PC-3 (cell line): ENCODE measurements at regions not wholly inside any gene's neighbourhood (a gene's known extent, or its start where the extent isn't known, plus 50 kb on each side); places are given as distances from the start of the nearest gene placed in this dataset.

Experiments used
- ATAC-seq: fragments of 200-7000 bp; cut with Tn5 transposase; 2 replicates; pipeline ENCODE4 v1.9.1; 2020; ENCODE audit warnings: mild to moderate bottlenecking, moderate library complexity
- BruUV-seq: library from RNA; stranded (reverse); fragments of 400-500 nt; replicated peaks from 2 replicates; lab custom pipeline; 2021; lab: Mats Ljungman, UMichigan
- CTCF ChIA-PET: fragments of 300-600 bp; sonication (Branson Sonifier 250); formaldehyde crosslinking; loops from one replicate; lab custom pipeline; 2022; ENCODE audit warnings: antibody characterized with exemption; lab: Charles Lee
- POLR2A ChIA-PET: fragments of 300-600 bp; sonication (Branson Sonifier 250); formaldehyde crosslinking; loops from one replicate; lab custom pipeline; 2022; ENCODE audit warnings: antibody characterized with exemption; ENCODE audit not compliant: unreplicated experiment; lab: Charles Lee
- DNase-seq: peaks from one replicate; pipeline ENCODE4 v3.0.0-alpha.2; 2015
- H2AFZ ChIP-seq: fragments of 300-600 bp; sonication (generic); 2 replicates; pipeline ENCODE4 v1.6.0; 2016; ENCODE audit warnings: antibody characterized with exemption, low read length
- H3F3A ChIP-seq: fragments of 300-600 bp; sonication (generic); one replicate; pipeline ENCODE4 v1.6.0; 2017; ENCODE audit warnings: antibody characterized with exemption, low read length, control low read depth, mild to moderate bottlenecking; ENCODE audit not compliant: unreplicated experiment
- H3K27ac ChIP-seq: fragments of 300-600 bp; sonication (generic); 2 replicates; pipeline ENCODE4 v1.5.1; 2016; ENCODE audit warnings: mild to moderate bottlenecking, low read length
- H3K27me3 ChIP-seq: fragments of 300-600 bp; sonication (generic); 2 replicates; pipeline ENCODE4 v1.6.1; 2016; ENCODE audit warnings: low read length, mixed read lengths
- H3K36me3 ChIP-seq: fragments of 300-600 bp; sonication (generic); 2 replicates; pipeline ENCODE4 v1.6.1; 2016; ENCODE audit warnings: low read depth, mixed run types, low read length, mixed read lengths
- H3K4me1 ChIP-seq: fragments of 300-600 bp; sonication (generic); 2 replicates; pipeline ENCODE4 v1.5.1; 2016; ENCODE audit warnings: low read length; ENCODE audit not compliant: insufficient read depth
- H3K4me2 ChIP-seq: fragments of 300-600 bp; sonication (generic); 2 replicates; pipeline ENCODE4 v1.6.0; 2016; ENCODE audit warnings: low read length
- H3K4me3 ChIP-seq: fragments of 300-600 bp; sonication (generic); 2 replicates; pipeline ENCODE4 v1.5.1; 2016; ENCODE audit warnings: mild to moderate bottlenecking, low read length, mixed read lengths
- H3K79me2 ChIP-seq: fragments of 300-600 bp; sonication (generic); 2 replicates; pipeline ENCODE4 v1.6.1; 2017; ENCODE audit warnings: low read length, mixed read lengths
- H3K9ac ChIP-seq: fragments of 300-600 bp; sonication (generic); 2 replicates; pipeline ENCODE4 v1.6.0; 2016; ENCODE audit warnings: mild to moderate bottlenecking, low read length
- H3K9me2 ChIP-seq: fragments of 300-600 bp; sonication (generic); replicated peaks from 2 replicates; pipeline ENCODE4 v1.6.1; 2016; ENCODE audit warnings: mixed run types, low read length, mixed read lengths
- H3K9me3 ChIP-seq: fragments of 300-600 bp; sonication (generic); 2 replicates; pipeline ENCODE4 v1.6.1; 2016; ENCODE audit warnings: low read length, mixed read lengths
- H4K20me1 ChIP-seq: fragments of 300-600 bp; sonication (generic); 2 replicates; pipeline ENCODE4 v1.6.1; 2016; ENCODE audit warnings: low read length, mixed read lengths
- CTCF ChIP-seq: fragments of 300-600 bp; sonication (generic); conservative IDR thresholded peaks from 2 replicates; pipeline ENCODE4 v1.5.1; 2017; ENCODE audit warnings: antibody characterized with exemption, low read depth, mild to moderate bottlenecking, low read length
- EZH2 ChIP-seq: fragments of 300-600 bp; sonication (generic); IDR thresholded peaks from one replicate; pipeline ENCODE4 v1.6.1; 2017; ENCODE audit warnings: antibody characterized with exemption, mild to moderate bottlenecking, low read length; ENCODE audit not compliant: unreplicated experiment
- EZH2phosphoT487 ChIP-seq: fragments of 300-600 bp; sonication (generic); IDR thresholded peaks from 2 replicates; pipeline ENCODE4 v1.6.1; 2018; ENCODE audit warnings: mild to moderate bottlenecking, antibody characterized with exemption, low read length, borderline replicate concordance
- intact Hi-C: fragments of 100-400 bp; cut with micrococcal nuclease; formaldehyde crosslinking; loops from 2 replicates; pipeline ENCODE4 v1.9.0; 2023

GRCh38 chr18:14924226-14924625 is 176.3 kb downstream of the ANKRD30B start:
- Histone ChIP-seq H3F3A (no peaks in the 10 kb centered on the region), H3K9me2 (no peaks in the 10 kb centered on the region), H3K9me3 (no peaks in the 10 kb centered on the region), H3K4me1 (peaks cover 15% of the 10 kb centered on the region; the same call in 1 of the 2 replicates), H4K20me1 (no peaks in the 10 kb centered on the region), H3K4me3 (no peak overlapping the region), H3K4me2 (no peak overlapping the region), H3K36me3 (no peaks in the 10 kb centered on the region), H2AFZ (no peak overlapping the region), H3K27ac (no peak overlapping the region), H3K9ac (no peak overlapping the region), H3K27me3 (no peaks in the 10 kb centered on the region), H3K79me2 (no peaks in the 10 kb centered on the region)
- intact Hi-C loops: no loop called here
- peak; percentile 33 for DNase-seq
- BruUV-seq: no TSS peak
- peak; percentile 69 for ATAC-seq
- no peak for TF ChIP-seq CTCF
- TF ChIP-seq EZH2phosphoT487: no peak
- TF ChIP-seq EZH2: no peak
- CTCF ChIA-PET: no interaction called here
- POLR2A ChIA-PET: no interaction called here

- peaks cover 15% of the 10 kb centered on the region; the same call in 1 of the 2 replicates for H3K4me1 ChIP-seq
- H3F3A ChIP-seq: no peaks in the 10 kb centered on the region
- H3K9ac ChIP-seq: no peak overlapping the region
- H3K27ac ChIP-seq: no peak overlapping the region
- TF ChIP-seq EZH2 (no peak), CTCF (no peak), EZH2phosphoT487 (no peak)
- ChIA-PET CTCF (no interaction called here), POLR2A (no interaction called here)
- no peak overlapping the region for H2AFZ ChIP-seq
- no peaks in the 10 kb centered on the region for H3K9me3 ChIP-seq
- no peaks in the 10 kb centered on the region for H3K79me2 ChIP-seq
- no peaks in the 10 kb centered on the region for H3K27me3 ChIP-seq
- H3K9me2 ChIP-seq: no peaks in the 10 kb centered on the region
- H4K20me1 ChIP-seq: no peaks in the 10 kb centered on the region
- H3K36me3 ChIP-seq: no peaks in the 10 kb centered on the region
- ATAC-seq (no peak), DNase-seq (no peak)
- no peak overlapping the region for H3K4me2 ChIP-seq
- BruUV-seq: no TSS peak
- no peak overlapping the region for H3K4me3 ChIP-seq
- intact Hi-C loops: no loop called here
Measured at GRCh38 chr18:14925281-14925709, 177.3 kb downstream of the ANKRD30B start.

GRCh38 chr18:14927701-14928100 is 179.7 kb downstream of the ANKRD30B start:
- no peaks in the 10 kb centered on the region for H3K79me2 ChIP-seq
- intact Hi-C loops: no loop called here
- H2AFZ ChIP-seq: no peak overlapping the region
- peaks cover 15% of the 10 kb centered on the region; the same call in 1 of the 2 replicates for H3K4me1 ChIP-seq
- no peak overlapping the region for H3K27ac ChIP-seq
- ChIA-PET POLR2A (no interaction called here), CTCF (no interaction called here)
- H4K20me1 ChIP-seq: no peaks in the 10 kb centered on the region
- ATAC-seq (no peak), DNase-seq (no peak)
- H3K9me2 ChIP-seq: no peaks in the 10 kb centered on the region
- no peak overlapping the region for H3K4me3 ChIP-seq
- no TSS peak for BruUV-seq
- no peak overlapping the region for H3K4me2 ChIP-seq
- H3K27me3 ChIP-seq: no peaks in the 10 kb centered on the region
- H3F3A ChIP-seq: no peaks in the 10 kb centered on the region
- H3K9me3 ChIP-seq: no peaks in the 10 kb centered on the region
- TF ChIP-seq EZH2 (no peak), EZH2phosphoT487 (no peak)
- H3K36me3 ChIP-seq: no peaks in the 10 kb centered on the region
- H3K9ac ChIP-seq: no peak overlapping the region
